ENCODE measurements at regions not wholly inside any gene's neighbourhood (a gene's known extent, or its start where the extent isn't known, plus 50 kb on each side); places are given as distances from the start of the nearest gene placed in this dataset.

- TF ChIP-seq CTCF (IDR thresholded peaks at IDR 0.05) (no peak), POLR2A (IDR thresholded peaks at IDR 0.05) (no peak), POLR2AphosphoS5 (IDR thresholded peaks at IDR 0.05; ENCODE audit: insufficient read depth in 1 of 2, low read depth in 1 of 2) (no peak)
Observed at GRCh38 chr1:237961754-237962153, 71.0 kb upstream of the ZP4 start.

Data from vagina (tissue), 2 donors.